HG02610 (cell line): ENCODE measurements at regions not wholly inside any gene's neighbourhood (a gene's known extent, or its start where the extent isn't known, plus 50 kb on each side); places are given as distances from the start of the nearest gene placed in this dataset.
"Not testable (repeated sequence)": the region's sequence is repeated elsewhere in the genome, so short reads cannot be mapped to it uniquely, and the experiment has no call there.

Experiments
- ATAC-seq: cut with Tn5 transposase; IDR thresholded peaks from one replicate; pipeline ENCODE4 v1.9.1; 2021; ENCODE audit warnings: mild to moderate bottlenecking, moderate library complexity; ENCODE audit not compliant: unreplicated experiment

DNA sequence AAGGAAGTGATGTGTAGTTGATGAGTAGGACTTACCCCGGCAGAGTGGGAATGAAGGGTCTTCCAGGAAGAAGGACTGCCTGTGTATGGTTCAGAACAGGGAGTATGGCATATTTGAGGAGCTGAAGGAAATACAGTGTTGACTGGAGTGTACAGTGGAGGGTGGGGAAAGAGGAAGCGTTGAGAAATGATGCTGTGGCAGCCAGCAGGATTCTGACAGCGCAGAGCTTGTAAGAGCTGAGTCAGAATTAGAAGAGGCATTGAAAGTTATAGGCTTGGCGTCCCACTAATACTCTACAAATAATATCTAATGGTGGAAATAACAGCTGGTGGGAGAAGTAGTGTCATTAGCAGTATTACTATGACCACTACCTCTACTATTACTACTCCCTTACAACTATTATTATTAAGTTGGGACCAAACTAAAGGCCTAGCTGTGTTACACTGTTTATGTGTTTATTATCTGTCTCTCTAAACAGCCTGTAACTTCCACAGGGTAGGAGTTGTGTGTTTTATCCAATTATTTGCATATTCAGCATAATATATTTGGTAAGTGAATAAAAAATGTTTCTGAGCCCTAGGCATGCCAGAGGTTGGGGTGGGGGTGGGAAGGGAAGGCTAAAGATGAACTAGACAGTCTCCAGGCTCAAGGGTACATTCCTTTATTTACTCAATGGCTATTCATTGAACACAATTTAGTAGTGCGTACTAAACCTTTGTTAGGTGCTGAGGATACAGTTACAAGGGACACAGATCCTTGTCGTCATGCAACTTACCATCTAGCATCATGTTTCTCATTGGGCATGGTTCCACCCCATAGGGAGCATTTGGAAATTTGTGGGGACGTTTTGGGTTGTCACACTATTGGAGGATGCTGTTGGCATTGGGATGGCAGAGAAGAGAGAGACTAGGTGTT is 428.8 kb upstream of the ONECUT1 start:
- ATAC-seq: no peak

DNA sequence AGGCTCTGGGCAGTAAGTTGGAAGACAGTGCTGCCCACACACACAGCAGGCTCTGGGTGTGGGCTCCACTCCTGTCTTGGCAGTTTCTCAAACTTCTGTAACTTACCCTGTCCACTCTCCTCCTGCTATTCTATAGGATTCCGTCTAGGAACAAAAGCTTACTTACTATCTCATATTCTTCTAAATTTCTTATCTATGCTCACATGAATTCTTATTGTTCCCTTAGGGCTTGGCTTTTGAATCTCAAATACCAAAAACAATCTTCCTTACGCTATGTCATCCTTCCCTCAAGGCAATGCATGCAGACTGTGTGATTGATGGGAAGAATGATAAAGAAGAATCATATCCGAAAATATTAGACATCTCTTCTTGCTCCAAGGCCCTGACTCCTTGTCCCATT is 425.9 kb upstream of the ONECUT1 start:
- no peak for ATAC-seq

DNA sequence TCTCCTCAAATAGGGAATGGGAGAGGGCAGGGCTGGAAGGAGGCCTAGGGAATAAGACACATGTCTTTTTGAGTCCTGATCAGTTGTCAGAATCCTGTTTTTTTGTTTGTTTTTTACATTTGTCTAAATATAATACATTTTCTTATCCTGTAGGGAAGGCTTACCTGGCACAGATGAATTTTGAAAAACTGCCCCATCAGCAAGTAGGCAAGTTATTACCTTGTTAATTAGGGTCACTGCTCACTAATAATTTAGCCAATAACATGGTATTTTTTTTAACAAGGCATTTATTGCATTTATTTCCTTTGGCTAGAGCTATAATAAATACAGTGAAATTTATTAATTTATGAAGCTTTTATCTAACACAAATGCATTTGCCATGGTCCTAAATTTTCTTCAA is 423.2 kb upstream of the ONECUT1 start:
- no peak for ATAC-seq

DNA sequence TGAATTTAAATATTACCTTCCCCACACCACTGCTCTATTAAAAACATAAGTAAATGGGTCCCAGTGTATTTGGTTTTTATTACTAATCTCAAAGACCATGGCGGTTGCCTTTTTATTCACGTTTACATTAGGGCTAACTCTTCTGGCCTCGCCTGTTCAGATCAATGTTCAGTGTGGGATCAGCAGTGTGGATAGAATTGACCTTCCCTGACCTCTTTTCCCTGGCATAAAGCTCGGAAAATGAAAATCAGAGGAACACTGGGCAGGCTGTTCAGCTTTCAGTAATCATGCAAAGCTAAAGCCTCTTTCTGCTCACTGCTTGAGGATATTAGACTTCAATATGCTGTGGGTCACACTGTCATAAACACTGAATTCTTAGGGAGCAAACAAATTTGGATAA is 422.6 kb upstream of the ONECUT1 start:
- ATAC-seq: no peak

DNA sequence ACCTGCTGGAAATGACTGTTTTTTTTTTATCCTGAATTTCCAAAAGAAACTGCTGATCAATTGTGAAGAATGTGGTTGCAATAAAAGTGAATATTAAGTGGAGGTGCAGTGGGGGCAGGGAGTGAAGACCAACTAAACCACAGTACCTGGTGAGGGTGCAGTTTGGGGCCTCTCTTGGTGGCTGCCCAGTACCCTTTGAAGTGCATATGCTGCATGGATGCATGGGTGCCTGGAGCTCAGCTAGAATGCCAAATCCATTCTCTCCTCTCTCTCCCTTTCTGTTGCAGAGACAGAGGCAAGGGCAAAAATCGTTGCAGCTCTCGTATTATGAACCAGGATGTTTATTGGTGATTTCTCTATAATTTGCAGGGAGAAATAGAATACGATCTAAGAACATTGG is 420.5 kb upstream of the ONECUT1 start:
- no peak for ATAC-seq

DNA sequence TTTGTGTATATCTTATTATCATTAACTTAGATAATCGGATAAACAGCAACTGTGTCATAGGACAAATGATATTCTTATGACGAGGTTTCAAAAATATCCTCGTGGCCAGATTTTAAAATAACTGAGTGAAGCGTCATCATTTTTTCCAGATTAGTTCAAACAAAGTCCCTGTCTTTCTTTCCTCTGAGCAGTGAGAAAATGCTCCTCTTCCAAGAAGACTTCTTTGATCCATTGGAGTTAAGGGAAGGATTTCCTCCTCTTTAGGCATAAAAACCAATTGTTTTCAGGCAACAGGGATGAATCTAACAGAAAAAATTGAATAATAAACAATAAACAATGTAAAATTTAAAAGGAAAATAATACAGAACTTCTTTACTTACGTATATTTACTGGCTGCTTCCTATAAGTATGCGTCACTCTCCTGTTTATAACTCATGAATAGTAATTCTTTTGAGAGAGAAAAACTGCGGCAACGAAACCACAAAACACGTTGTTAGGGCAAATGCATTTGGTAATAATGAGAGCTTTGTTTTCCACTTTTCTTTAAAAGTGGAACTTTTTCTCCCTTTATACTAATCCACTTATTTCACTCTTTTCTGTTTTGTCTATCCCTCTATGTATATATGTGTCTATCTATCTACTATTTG is 419.4 kb upstream of the ONECUT1 start:
- ATAC-seq: no peak

DNA sequence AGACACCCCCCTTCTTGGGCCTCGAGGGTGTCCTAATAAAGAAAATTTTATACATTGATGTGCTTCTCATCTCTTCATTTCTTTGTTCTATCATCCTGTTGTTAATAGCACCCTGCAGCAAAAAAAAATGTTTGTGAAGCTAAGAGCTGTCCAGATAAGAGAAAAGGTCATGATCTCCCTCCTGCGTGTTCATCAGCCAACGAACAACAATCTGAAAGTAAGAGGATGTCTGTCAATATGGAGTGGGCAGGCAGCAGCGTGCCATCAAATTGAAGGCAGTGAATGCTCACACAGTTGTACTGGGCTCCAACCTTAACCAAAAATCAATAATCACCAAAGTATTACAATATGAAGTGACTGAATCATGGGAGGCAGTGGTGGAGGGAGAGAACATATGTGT is 418.6 kb upstream of the ONECUT1 start:
- ATAC-seq: no peak

DNA sequence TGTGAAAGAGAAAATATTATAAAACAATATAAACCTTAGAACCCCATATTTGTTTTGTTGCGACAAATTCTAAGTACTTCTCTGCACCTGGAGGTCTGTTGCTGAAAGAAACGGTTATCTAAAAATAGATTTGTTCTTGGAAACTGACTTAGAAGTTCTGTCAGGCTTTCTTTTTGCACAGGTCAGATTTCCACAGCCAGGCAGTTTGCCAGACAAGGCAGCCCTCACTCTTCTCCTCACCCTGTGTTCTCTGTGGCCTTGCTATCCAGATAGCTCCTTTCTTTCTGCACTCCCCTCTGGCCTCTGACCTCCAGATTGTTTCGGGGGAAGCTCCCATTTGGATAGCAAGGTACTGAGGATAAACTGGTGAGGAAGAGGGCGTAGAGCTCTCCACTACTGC is 413.3 kb upstream of the ONECUT1 start:
- no peak for ATAC-seq

DNA sequence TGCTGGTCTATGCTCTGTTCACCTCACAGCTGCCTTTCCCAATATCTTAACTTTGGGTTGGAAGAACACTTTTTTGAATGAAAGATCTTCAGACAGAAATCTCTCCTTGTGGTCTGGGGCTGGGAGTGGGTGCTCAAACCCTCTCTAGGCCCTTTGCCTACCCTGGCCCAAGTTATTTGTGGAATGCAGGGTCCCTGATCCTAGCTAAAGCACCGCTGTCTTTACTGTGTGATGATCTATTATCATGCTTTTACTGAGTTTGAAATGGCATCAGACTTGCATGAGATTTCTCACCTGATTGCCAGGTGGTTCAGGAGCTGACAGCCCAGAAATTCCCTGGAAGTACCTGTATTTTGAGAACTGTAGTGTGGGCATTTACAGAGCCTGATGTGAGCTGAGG is 412.7 kb upstream of the ONECUT1 start:
- ATAC-seq: no peak

DNA sequence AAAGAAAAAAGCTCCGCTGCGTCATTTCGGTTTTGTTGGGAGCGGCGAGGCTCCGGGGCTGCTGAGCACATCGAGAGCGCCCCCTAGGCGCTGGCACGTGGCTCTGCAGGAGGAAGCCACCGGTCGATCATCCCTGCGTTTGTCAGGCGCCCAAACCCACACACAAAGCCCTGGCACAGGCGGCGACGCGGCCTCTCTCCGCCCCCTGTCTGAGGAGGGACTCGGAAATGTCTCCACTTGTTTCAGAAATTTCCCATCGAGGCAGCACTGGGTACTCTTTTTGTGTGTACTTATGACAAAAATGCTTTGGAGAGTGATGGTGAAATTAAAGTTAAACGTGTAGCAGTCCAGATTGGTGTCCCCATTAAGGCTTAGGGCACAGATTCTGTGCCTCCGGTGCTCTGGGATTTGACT is 407.3 kb upstream of the ONECUT1 start:
- ATAC-seq: peak; percentile 91

DNA sequence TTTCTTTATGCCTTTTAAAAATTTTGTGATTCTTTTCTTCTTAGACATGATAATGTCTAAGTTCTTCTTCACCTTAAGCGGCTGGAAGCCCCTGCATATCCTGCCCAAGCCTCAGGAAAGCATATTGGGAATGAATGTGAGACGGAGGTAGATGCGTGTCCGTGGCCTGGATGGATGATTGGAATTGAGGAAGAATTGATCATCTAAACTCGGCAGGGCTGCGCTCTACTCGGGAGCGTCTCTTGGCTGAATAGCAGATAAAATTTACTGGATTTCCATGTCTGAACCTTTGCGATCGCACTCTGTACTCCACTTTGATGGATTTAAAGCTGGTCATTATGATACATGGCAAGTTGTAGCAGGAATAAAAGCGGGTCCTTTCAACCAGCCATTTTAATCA is 406.7 kb upstream of the ONECUT1 start:
- no peak for ATAC-seq

DNA sequence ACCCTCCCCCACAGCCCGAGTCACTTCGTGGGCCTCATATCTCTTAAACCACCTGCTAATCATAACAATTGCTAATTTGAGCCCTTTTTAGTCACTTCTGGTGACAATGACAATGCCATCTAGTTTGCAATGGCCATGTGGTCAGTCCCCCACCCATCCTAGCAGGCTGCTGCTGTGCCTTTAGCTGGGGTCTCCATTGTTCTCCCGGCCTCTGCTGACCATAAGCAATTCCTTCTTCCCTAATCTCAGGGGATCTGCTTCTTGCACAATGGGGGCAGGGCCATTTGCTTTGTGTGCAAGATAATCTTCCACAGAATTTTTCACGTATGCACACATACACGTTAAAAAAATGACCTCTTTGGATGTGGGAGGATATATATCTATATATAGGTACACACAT is 406.1 kb upstream of the ONECUT1 start:
- ATAC-seq: no peak

DNA sequence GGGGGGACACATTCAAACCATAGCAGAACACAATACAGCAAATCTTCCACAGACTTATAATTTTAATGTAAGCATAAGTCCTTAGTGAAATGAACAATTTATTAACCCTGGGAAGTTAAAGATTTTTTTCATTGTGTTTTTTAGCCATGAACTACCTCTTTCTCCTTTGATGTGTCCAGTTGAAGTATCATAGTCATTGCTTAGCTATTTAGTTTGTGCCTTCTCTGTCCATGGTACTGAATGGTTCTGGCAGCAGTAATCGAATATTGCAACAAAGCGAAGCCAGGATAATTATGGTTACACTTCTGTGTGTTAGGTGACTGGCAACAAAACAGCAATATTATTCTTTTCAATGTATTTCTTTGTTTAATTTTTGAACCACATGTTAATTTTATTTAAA is 403.0 kb upstream of the ONECUT1 start:
- ATAC-seq: no peak

DNA sequence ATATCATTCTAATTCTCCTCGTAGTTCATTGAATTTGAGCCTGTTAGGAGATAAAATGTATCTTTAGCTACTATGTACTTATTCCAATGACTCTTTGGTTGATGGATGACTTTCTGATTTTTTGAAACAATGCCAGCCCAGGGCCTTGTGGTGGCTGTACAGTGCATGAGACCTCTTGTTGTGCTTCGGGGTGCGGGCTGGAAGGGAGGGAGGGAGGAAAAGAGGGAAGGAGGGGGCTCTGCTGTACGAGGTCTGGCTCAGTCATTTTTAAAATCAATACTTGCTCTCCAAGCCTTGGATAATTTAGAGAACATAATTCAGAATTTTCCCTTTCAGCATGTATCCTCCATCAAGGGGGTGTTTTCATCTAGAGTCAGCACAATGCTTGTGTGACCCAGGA is 399.7 kb upstream of the ONECUT1 start:
- ATAC-seq: no peak

DNA sequence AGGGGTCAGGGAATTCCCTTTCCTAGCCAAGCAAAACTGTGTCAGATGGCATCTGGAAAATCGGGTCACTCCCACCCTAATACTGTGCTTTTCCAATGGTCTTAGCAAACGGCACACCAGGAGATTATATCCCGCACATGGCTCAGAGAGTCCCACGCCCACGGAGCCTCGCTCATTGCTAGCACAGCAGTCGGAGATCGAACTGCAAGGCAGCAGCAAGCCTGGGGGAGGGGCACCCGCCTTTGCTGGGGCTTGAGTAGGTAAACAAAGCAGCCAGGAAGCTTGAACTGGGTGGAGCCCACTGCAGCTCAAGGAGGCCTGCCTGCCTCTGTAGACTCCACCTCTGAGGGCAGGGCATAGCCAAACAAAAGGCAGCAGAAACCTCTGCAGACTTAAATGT is 393.3 kb upstream of the ONECUT1 start:
- ATAC-seq: not testable (repeated sequence)

DNA sequence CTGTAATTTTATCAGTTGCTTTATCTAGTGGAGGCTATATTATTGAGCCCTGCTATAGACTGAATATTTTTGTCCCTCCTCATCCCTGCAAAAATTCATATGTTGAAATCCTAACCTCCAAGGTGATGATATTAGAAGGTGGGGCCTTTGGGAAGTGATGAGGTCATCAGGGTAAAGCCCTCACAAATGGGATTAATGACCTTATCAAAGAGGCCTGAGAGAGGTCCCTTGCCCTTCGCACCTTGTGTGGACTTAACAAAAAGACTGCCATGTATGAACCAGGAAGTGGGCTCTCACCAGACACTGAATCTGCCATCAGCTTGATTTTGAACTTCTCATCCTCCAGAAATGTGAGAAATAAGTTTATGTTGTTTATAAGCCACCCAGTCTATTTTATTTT is 381.4 kb upstream of the ONECUT1 start:
- no peak for ATAC-seq

DNA sequence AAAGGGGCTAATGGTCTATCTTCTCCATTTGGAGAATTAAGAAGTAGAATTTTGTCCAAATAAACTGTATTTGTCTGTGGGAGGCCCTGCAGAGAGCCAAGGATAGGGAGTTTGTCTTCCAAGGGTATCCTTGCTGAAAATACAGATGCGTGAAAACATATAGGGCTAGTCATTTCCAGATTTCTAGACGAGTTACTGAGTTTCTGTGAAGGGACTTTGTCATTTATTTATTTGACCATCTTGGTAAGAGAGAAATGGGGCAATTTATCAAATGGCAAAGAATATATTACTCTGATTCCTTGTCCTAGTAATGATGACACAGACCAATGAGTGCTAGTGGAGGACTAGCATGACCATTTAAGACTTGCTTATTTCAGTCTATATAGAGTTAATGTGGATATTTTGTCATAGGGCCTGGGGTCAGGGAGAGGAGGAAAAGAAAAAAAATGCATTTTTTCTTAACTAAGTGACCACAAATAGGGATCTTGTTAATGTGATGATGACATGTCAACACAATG is 376.6 kb upstream of the ONECUT1 start:
- ATAC-seq: no peak

DNA sequence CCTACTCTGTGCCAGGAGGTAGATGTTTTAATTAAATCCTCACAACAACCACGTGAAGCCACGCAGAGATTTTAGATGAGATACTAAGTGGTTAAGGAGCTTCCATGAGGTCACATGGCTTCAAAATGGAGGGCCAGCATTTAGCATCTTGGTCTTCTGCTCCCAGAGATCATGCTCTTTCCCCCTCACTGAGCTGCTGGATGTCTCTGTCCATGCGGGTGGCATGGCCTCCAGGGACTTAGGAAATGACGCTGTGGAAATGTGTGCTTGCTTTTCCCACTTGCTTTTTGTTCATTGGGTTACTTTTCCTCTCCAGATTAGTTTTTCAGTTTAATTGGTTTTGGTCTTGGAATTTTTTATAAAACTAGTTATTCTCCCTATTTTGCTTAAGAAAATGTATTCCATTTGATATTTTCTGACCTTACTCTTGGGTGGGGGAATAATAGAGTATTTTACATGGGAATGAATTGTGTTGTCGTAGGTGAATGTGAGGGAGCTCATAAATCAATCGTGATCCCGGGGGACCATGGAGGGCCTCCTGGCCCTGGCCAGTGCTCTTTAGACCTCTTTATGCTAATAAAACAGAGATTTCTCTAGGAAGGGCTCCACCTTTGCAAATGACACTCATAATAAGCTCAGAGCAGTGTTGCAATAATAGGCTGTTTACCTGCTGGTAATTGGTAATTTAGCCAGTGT is 376.0 kb upstream of the ONECUT1 start:
- no peak for ATAC-seq

DNA sequence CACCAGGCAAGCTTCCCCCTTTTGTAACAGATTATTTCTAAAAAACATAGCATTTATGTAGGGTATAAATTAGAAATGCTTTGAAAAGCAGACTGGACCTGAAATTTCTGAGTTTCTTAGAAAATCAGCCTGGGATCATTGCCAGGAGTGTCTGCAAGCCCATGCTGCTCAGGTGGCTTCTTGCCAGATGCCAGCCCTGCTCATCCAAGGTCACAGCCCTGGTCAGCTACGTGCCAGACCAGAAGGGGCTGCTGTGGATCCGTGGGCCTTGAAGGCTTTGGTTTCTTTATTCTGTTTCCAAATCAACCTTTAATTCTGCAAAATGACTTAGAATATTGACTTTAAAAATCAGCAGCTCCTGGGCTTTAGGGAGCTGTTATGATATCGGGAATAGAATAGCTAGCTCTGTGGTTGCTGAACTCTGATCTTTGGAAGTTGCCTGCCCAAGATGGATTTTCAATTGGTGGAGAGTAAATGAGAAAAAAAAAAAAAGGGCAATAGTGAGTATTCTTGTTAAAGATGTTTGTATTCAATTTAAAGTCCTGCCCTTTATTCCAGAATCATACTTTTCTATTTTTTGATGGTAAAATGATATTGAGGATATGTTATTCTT is 370.1 kb upstream of the ONECUT1 start:
- no peak for ATAC-seq

DNA sequence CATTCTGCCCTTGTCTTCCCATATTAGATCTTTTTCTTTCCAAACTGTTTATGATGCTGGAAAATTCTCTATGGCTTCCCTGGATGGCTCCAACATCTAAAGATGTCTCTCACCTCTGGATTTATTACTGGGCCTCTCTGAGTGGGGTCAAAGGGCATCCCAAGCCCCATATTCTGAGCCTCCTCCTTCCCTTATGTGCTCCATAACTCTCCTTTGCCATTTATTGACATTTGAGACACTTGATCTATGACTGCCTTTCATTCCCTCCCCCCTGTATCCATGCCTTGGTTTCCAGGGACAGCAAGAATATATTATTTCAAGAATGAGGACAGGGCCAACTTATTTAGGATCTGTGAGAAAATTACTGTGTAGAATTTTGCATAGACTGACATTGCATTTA is 369.3 kb upstream of the ONECUT1 start:
- ATAC-seq: no peak

DNA sequence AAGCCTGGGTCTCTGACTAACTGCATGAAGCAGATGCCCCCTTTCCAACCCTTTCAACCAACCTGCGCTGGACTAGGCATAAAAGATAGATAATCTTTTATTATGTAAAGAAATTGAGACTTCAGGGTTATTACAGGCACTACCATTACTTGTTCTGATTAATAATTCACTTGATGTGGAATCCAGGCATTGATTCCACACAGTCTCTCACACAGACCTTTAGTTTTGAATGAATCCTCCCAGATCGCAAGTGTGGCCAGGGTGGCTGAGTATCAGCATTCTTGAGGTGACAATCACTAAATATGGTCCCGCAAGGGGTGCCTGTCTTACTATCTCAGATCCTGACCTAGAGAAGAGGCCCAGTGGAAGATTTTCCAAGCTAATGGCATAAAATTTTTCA is 368.9 kb upstream of the ONECUT1 start:
- ATAC-seq: no peak
